Erythroblast (primary cell): ENCODE measurements at regions not wholly inside any gene's neighbourhood (a gene's known extent, or its start where the extent isn't known, plus 50 kb on each side); places are given as distances from the start of the nearest gene placed in this dataset.

Experiments
- GATA1 ChIP-seq: IDR thresholded peaks from 2 replicates; pipeline ENCODE4 v1.6.1; 2011; ENCODE audit warnings: low read depth, mild to moderate bottlenecking, control low read depth, low read length, moderate library complexity
- POLR2A ChIP-seq: IDR thresholded peaks from 2 replicates; pipeline ENCODE4 v1.6.1; 2011; ENCODE audit warnings: mild to moderate bottlenecking, low read length

GRCh38 chr12:118846416-118846815 lies 134.9 kb upstream of the SRRM4 start:
- TF ChIP-seq POLR2A, result no peak
- no peak for TF ChIP-seq GATA1
